Mesendoderm (in vitro differentiated cells): ENCODE measurements at regions not wholly inside any gene's neighbourhood (a gene's known extent, or its start where the extent isn't known, plus 50 kb on each side); places are given as distances from the start of the nearest gene placed in this dataset.
A peak's percentile ranks its signal among the peaks of the same experiment; 100 is the strongest.
"Not testable (repeated sequence)": the region's sequence is repeated elsewhere in the genome, so short reads cannot be mapped to it uniquely, and the experiment has no call there.

ENCODE experiments used
- DNase-seq: peaks from one replicate; pipeline ENCODE4 v3.0.0; 2013
- H2AK5ac ChIP-seq: 2 replicates; pipeline ENCODE4 v1.6.1; 2013; ENCODE audit warnings: low read length, inconsistent platforms
- H2BK120ac ChIP-seq: 2 replicates; pipeline ENCODE4 v1.6.1; 2013; ENCODE audit warnings: low read depth, mild to moderate bottlenecking, low read length, moderate library complexity, mixed read lengths
- H2BK15ac ChIP-seq: replicated peaks from 2 replicates; pipeline ENCODE4 v1.6.1; 2013; ENCODE audit warnings: low read depth, mild to moderate bottlenecking, moderate library complexity
- H2BK5ac ChIP-seq: 2 replicates; pipeline ENCODE4 v1.6.1; 2013; ENCODE audit warnings: low read length, inconsistent platforms
- H3K18ac ChIP-seq: 2 replicates; pipeline ENCODE4 v1.6.1; 2013; ENCODE audit warnings: mild to moderate bottlenecking, low read length, mixed read lengths
- H3K23ac ChIP-seq: one replicate; pipeline ENCODE4 v1.6.1; 2013; ENCODE audit warnings: low read length
- H3K27ac ChIP-seq: 2 replicates; pipeline ENCODE4 v1.5.1; 2013; ENCODE audit warnings: low read depth, mild to moderate bottlenecking, inconsistent platforms, low read length, moderate library complexity
- H3K27me3 ChIP-seq: 2 replicates; pipeline ENCODE4 v1.6.1; 2013; ENCODE audit warnings: low read length, control low read depth, mild to moderate bottlenecking, inconsistent platforms; ENCODE audit not compliant: insufficient read depth, poor library complexity
- H3K36me3 ChIP-seq: 2 replicates; pipeline ENCODE4 v1.6.1; 2013; ENCODE audit warnings: low read length, inconsistent platforms; ENCODE audit not compliant: control insufficient read depth, insufficient read depth
- H3K4ac ChIP-seq: one replicate; pipeline ENCODE4 v1.6.1; 2013; ENCODE audit warnings: low read depth, mild to moderate bottlenecking, low read length, moderate library complexity
- H3K4me1 ChIP-seq: 2 replicates; pipeline ENCODE4 v1.6.1; 2013; ENCODE audit warnings: low read depth, low read length, inconsistent platforms; ENCODE audit not compliant: control insufficient read depth
- H3K4me2 ChIP-seq: 2 replicates; pipeline ENCODE4 v1.6.1; 2013; ENCODE audit warnings: low read length
- H3K4me3 ChIP-seq: 2 replicates; pipeline ENCODE4 v1.5.1; 2013; ENCODE audit warnings: mild to moderate bottlenecking, low read length
- H3K56ac ChIP-seq: one replicate; pipeline ENCODE4 v1.6.1; 2013; ENCODE audit warnings: low read length
- H3K79me1 ChIP-seq: 2 replicates; pipeline ENCODE4 v1.6.1; 2013; ENCODE audit warnings: low read length, inconsistent platforms
- H3K79me2 ChIP-seq: 2 replicates; pipeline ENCODE4 v1.6.1; 2013; ENCODE audit warnings: mild to moderate bottlenecking, low read length; ENCODE audit not compliant: control insufficient read depth, insufficient read depth
- H3K9ac ChIP-seq: 2 replicates; pipeline ENCODE4 v1.6.1; 2013; ENCODE audit warnings: low read length, inconsistent platforms
- H4K5ac ChIP-seq: one replicate; pipeline ENCODE4 v1.6.1; 2013; ENCODE audit warnings: low read length
- H4K8ac ChIP-seq: one replicate; pipeline ENCODE4 v1.6.1; 2013; ENCODE audit warnings: low read depth, mild to moderate bottlenecking, control low read depth, low read length, moderate library complexity
- WGBS: extraction: QIAGEN DNeasy Blood & Tissue Kit; methylation state at CpG from one replicate; pipeline ENCODE4 v1.1.7; 2013; ENCODE audit warnings: low lambda C conversion rate, missing lambda C conversion rate; ENCODE audit not compliant: insufficient coverage; ENCODE audit errors: extremely low coverage; 5-methylcytosine and 5-hydroxymethylcytosine counted together

DNA sequence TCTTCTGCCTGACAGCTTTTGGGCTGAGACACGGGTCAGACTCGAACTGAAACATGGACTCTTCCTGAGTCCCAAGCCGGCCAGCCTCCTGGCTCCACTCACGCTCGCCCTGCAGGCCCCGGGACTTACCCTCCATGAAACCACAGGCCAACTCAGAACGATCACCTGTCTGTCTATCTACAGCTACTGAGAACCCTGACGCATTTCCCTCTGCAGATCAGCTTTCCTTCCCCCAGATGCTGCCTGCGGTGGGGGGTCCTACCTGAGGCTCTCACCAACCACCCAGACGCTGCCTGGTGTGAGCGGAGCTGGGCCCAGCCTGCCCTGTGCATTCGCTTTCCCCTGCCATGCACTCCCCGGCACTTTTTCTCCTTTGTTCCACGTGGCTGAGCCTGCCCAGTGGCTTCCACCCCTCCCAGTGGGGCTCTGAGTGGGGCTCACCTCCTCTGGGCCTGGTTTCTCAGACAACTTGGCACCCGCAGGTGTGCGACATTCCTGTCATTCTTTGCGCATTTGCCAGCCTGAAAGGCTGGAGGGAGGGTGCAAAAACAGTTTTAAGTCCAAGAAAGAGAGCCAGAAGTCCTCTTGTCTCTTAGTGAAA lies 60.2 kb downstream of the PLXNA1 start:
- no peak overlapping the region for H3K27ac ChIP-seq
- no peak overlapping the region for H2AK5ac ChIP-seq
- H2BK120ac ChIP-seq = no peak overlapping the region
- no peak overlapping the region for H4K8ac ChIP-seq
- no peak overlapping the region for H3K4me2 ChIP-seq
- H3K4me1 ChIP-seq = peaks cover 7% of the 10 kb centered on the region
- H3K4me3 ChIP-seq = no peak overlapping the region
- H2BK15ac ChIP-seq = no peak overlapping the region
- H3K18ac ChIP-seq = no peak overlapping the region
- no peak overlapping the region for H2BK5ac ChIP-seq
- DNase-seq = peak; percentile 85
- H3K36me3 ChIP-seq = no peaks in the 10 kb centered on the region
- no peaks in the 10 kb centered on the region for H3K79me1 ChIP-seq
- H3K56ac ChIP-seq = peak overlapping the region; percentile 71
- H3K9ac ChIP-seq = no peak overlapping the region
- H3K23ac ChIP-seq = no peak overlapping the region
- H4K5ac ChIP-seq = no peak overlapping the region
- no peaks in the 10 kb centered on the region for H3K27me3 ChIP-seq
- no CpG with 5 or more reads among the region's 17 CpGs for WGBS
- H3K79me2 ChIP-seq = no peaks in the 10 kb centered on the region
- H3K4ac ChIP-seq = no peak overlapping the region

DNA sequence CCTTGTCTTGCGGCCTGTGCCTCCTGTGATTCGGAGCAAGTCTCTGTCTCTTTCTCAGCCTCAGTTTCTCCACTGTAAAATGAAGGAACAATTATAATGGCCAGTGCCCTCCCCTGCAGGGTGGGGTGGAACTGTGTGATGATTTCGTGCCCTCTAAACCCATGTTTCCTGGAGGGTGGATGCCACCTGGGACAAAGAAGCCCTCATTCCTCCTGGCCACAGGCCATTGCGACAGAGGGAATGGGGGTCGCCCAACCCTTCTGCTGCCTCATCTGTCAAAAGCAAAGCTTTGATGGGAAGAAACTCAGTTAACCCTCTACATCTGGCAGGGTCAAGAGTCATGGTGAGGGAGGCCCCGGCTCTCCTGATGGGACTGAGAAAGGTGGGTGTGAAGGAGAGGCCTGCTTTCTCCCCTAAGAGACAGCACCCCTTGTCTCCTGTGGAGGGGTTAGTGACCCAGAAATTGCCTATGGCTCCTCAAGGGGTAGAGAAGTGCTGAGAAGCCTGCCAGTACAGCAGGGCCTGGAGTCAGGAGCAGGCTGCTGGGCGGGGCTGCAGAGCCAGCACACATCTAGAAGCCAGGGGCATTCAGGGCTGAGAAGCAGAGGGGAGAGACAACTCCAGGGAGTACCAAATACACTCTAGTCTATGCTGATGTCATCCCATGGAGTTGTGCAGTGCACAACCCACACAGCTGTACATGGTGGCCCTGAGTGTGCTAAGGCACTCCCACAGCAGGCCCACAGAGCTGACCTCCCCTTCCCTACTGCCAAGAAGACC lies 61.0 kb downstream of the PLXNA1 start:
- H3K18ac ChIP-seq = no peak overlapping the region
- H3K4me2 ChIP-seq = no peak overlapping the region
- WGBS = no CpG with 5 or more reads among the region's 7 CpGs
- DNase-seq = no peak
- H4K5ac ChIP-seq = no peak overlapping the region
- H3K36me3 ChIP-seq = no peaks in the 10 kb centered on the region
- H2BK15ac ChIP-seq = no peak overlapping the region
- no peak overlapping the region for H2BK120ac ChIP-seq
- peak overlapping the region; percentile 9 for H3K27ac ChIP-seq
- peaks cover 7% of the 10 kb centered on the region for H3K4me1 ChIP-seq
- H3K23ac ChIP-seq = no peak overlapping the region
- H3K4ac ChIP-seq = no peak overlapping the region
- peak overlapping the region; percentile 69 for H2AK5ac ChIP-seq
- H3K79me1 ChIP-seq = no peaks in the 10 kb centered on the region
- H3K9ac ChIP-seq = no peak overlapping the region
- peak overlapping the region; percentile 17 for H3K56ac ChIP-seq
- no peak overlapping the region for H4K8ac ChIP-seq
- H3K27me3 ChIP-seq = no peaks in the 10 kb centered on the region
- no peak overlapping the region for H3K4me3 ChIP-seq
- H2BK5ac ChIP-seq = no peak overlapping the region
- no peaks in the 10 kb centered on the region for H3K79me2 ChIP-seq

DNA sequence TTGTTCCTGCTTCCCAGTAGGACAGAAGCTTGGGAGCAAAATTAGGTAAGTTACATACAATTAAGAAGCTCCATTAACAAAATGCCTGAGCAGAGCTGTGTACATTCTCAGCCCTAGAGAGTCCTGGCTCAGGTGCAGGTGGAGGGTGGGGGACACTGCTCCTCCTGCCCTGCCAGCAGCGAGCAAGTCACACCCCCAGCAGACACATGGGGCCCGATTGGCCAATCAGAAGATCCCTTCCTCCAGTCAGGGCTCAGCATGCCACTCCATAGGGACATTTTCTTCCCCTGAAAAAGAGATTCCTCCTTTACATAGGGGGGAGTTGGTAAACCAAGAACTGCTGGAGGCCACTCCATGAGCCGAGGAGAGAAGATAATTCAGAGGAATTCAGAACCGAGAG lies 62.1 kb downstream of the PLXNA1 start:
- Histone ChIP-seq H3K9ac (peak overlapping the region; percentile 9), H3K4me3 (no peak overlapping the region), H4K5ac (no peak overlapping the region)

DNA sequence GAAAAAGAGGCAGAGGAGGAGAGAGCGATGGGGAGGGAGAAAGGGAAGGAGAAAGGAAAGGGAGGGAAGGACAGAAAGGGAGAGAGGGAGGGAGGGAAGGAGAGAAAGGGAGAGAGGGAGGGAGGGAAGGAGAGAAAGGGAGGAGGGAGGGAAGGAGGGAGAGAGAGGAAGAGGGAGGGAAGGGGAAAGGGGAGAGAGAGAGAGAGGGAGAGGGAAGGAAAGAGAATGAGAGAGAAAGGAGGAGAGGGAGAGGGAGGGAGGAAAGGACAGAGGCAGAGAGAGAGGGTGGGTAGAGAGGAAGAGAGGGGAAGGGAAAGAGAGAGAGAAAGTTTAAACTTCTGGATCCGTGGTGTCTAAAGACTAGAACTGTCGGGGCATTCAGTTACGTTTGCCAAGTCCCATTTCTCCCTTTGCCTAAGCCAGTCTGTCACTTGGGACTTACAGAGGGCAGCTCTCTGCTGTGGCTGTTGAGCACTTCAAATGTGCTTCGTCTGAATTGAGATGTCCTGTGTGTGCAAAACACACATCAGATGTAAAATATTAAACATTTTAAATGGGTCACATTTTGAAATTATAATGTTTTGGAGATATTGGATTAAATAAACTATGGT lies 62.6 kb downstream of the PLXNA1 start:
- H3K4me1 ChIP-seq = peaks cover 7% of the 10 kb centered on the region
- H3K79me2 ChIP-seq = no peaks in the 10 kb centered on the region
- WGBS = no CpG with 5 or more reads among the region's 5 CpGs
- H3K4me2 ChIP-seq = no peak overlapping the region
- no peak overlapping the region for H4K8ac ChIP-seq
- no peak overlapping the region for H2BK15ac ChIP-seq
- peak overlapping the region; percentile 9 for H3K9ac ChIP-seq
- no peak overlapping the region for H2AK5ac ChIP-seq
- no peaks in the 10 kb centered on the region for H3K79me1 ChIP-seq
- H3K18ac ChIP-seq = no peak overlapping the region
- no peak overlapping the region for H2BK120ac ChIP-seq
- H3K27me3 ChIP-seq = no peaks in the 10 kb centered on the region
- no peak overlapping the region for H3K23ac ChIP-seq
- H3K36me3 ChIP-seq = no peaks in the 10 kb centered on the region
- no peak overlapping the region for H2BK5ac ChIP-seq
- H3K4me3 ChIP-seq = no peak overlapping the region
- no peak overlapping the region for H3K4ac ChIP-seq
- H3K56ac ChIP-seq = peak overlapping the region; percentile 68
- DNase-seq = no peak
- no peak overlapping the region for H4K5ac ChIP-seq
- no peak overlapping the region for H3K27ac ChIP-seq

More for the DNA sequence above, 62.1 kb downstream of the PLXNA1 start:
- no CpG with 5 or more reads among the region's 4 CpGs for WGBS
- peaks cover 7% of the 10 kb centered on the region for H3K4me1 ChIP-seq
- H3K36me3 ChIP-seq = no peaks in the 10 kb centered on the region
- peak; percentile 81 for DNase-seq
- no peak overlapping the region for H3K27ac ChIP-seq
- no peak overlapping the region for H3K18ac ChIP-seq
- no peaks in the 10 kb centered on the region for H3K79me2 ChIP-seq
- H2BK120ac ChIP-seq = no peak overlapping the region
- H3K23ac ChIP-seq = no peak overlapping the region
- no peaks in the 10 kb centered on the region for H3K79me1 ChIP-seq
- H4K8ac ChIP-seq = no peak overlapping the region
- H3K4ac ChIP-seq = no peak overlapping the region
- peak overlapping the region; percentile 68 for H3K56ac ChIP-seq
- no peaks in the 10 kb centered on the region for H3K27me3 ChIP-seq
- no peak overlapping the region for H2AK5ac ChIP-seq
- no peak overlapping the region for H2BK15ac ChIP-seq
- H2BK5ac ChIP-seq = no peak overlapping the region
- no peak overlapping the region for H3K4me2 ChIP-seq

DNA sequence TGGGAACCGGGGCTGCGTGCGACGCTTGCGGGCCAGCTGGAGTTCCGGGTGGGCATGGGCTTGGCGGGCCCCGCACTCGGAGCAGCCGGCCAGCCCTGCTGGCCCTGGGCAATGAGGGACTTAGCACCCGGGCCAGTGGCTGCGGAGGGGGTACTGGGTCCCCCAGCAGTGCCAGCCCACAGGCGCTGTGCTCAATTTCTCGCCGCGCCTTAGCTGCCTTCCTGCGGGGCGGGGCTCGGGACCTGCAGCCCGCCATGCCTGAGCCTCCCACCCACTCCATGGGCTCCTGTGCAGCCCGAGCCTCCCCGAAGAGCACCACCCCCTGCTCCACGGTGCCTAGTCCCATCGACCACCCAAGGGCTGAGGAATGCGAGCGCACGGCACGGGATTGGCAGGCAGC lies 63.8 kb downstream of the PLXNA1 start:
- not testable (repeated sequence) for H3K23ac ChIP-seq, H2BK120ac ChIP-seq, H4K8ac ChIP-seq, H3K4me2 ChIP-seq, H3K27me3 ChIP-seq, H3K79me2 ChIP-seq, H2BK15ac ChIP-seq, H3K9ac ChIP-seq, H3K36me3 ChIP-seq, H2AK5ac ChIP-seq, H3K27ac ChIP-seq, H4K5ac ChIP-seq, H3K4me1 ChIP-seq, H2BK5ac ChIP-seq, H3K56ac ChIP-seq, H3K79me1 ChIP-seq, H3K4ac ChIP-seq, H3K4me3 ChIP-seq, DNase-seq, H3K18ac ChIP-seq
- WGBS = no CpG with 5 or more reads among the region's 28 CpGs
